ENCODE measurements at regions not wholly inside any gene's neighbourhood (a gene's known extent, or its start where the extent isn't known, plus 50 kb on each side); places are given as distances from the start of the nearest gene placed in this dataset.

DNA sequence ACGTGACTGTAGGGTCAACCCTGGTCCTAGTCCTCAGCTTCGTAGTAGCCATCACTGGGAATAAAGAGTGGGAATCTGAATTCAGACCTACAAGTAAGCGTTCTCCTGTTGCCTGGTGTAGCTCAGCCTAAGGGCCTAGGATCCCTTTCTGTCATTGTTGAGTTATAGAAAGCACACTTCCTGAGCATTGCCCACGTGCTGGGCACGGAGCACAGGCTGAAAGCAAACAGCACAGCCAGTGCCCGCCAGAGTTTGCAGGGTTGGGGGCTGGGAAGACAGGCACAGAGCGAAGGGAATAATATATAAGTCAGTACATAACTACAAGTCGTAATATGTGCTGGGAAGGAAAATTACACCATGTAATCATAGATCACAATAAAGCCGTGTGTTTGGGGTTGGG, 166.3 kb downstream of the TBXT start:
- TF ChIP-seq, protein P1, sequence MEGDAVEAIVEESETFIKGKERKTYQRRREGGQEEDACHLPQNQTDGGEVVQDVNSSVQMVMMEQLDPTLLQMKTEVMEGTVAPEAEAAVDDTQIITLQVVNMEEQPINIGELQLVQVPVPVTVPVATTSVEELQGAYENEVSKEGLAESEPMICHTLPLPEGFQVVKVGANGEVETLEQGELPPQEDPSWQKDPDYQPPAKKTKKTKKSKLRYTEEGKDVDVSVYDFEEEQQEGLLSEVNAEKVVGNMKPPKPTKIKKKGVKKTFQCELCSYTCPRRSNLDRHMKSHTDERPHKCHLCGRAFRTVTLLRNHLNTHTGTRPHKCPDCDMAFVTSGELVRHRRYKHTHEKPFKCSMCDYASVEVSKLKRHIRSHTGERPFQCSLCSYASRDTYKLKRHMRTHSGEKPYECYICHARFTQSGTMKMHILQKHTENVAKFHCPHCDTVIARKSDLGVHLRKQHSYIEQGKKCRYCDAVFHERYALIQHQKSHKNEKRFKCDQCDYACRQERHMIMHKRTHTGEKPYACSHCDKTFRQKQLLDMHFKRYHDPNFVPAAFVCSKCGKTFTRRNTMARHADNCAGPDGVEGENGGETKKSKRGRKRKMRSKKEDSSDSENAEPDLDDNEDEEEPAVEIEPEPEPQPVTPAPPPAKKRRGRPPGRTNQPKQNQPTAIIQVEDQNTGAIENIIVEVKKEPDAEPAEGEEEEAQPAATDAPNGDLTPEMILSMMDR (IDR thresholded peaks at IDR 0.05): no peak
- TF ChIP-seq POLR2A (IDR thresholded peaks at IDR 0.05) (no peak), POLR2AphosphoS5 (IDR thresholded peaks at IDR 0.05) (no peak)

Data from prostate gland (tissue), 2 donors.